WTC11 (cell line): ENCODE measurements at regions not wholly inside any gene's neighbourhood (a gene's known extent, or its start where the extent isn't known, plus 50 kb on each side); places are given as distances from the start of the nearest gene placed in this dataset.

Source experiments
- CREB1 ChIP-seq: sonication (generic); formaldehyde crosslinking; IDR thresholded peaks from 2 replicates; pipeline ENCODE4 v1.8.0; 2023; ENCODE audit warnings: mild to moderate bottlenecking, missing genetic modification reagents
- CTCF ChIP-seq: fragments of 200-600 bp; IDR thresholded peaks from 2 replicates; pipeline ENCODE4 v1.8.0; 2022; ENCODE audit warnings: antibody characterized with exemption
- ESRRA ChIP-seq: sonication (generic); formaldehyde crosslinking; IDR thresholded peaks from 2 replicates; pipeline ENCODE4 v1.8.1; 2022; ENCODE audit warnings: mild to moderate bottlenecking, missing genetic modification reagents, borderline replicate concordance
- FOXK1 ChIP-seq: sonication (generic); formaldehyde crosslinking; IDR thresholded peaks from 2 replicates; pipeline ENCODE4 v1.8.0; 2022; ENCODE audit warnings: mild to moderate bottlenecking, moderate library complexity, missing genetic modification reagents
- MYBL2 ChIP-seq: sonication (generic); formaldehyde crosslinking; IDR thresholded peaks from 2 replicates; pipeline ENCODE4 v1.8.1; 2023; ENCODE audit warnings: mild to moderate bottlenecking, moderate library complexity, missing genetic modification reagents
- TF ChIP-seq, protein P1 (sequence below): sonication (generic); formaldehyde crosslinking; IDR thresholded peaks from 2 replicates; pipeline ENCODE4 v1.8.1; 2022; ENCODE audit warnings: low read depth, missing genetic modification reagents, borderline replicate concordance
- TF ChIP-seq, protein P2 (sequence below): sonication (generic); formaldehyde crosslinking; IDR thresholded peaks from 2 replicates; pipeline ENCODE4 v1.8.1; 2023; ENCODE audit warnings: mild to moderate bottlenecking, missing genetic modification reagents, moderate library complexity
- TF ChIP-seq, protein P3 (sequence below): sonication (generic); formaldehyde crosslinking; IDR thresholded peaks from 2 replicates; pipeline ENCODE4 v1.8.0; 2022; ENCODE audit warnings: mild to moderate bottlenecking, missing genetic modification reagents

DNA sequence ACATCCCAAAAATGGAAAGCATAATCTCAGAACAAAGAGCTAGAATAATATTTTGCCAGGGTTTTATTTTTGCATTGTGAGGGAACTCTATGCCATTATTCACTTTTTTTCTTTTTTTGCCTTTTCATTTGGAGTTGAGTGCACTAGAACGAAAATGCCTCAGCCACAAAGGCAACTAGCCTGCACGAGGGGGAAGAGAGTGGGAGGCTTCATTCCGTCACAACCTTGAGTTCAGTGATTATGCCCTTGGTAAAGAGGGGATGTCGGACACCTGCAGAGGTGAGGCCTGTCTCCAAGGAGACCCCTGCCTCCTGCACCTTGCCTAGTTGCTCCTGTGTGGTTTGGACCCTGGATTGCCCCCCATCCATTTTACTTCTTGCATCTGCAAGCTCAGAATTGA lies 232.7 kb downstream of the TEX36 start:
- TF ChIP-seq CTCF (no peak), FOXK1 (CRISPR knock-in tag) (no peak), ESRRA (no peak), CREB1 (CRISPR knock-in tag) (no peak), MYBL2 (CRISPR knock-in tag) (no peak)
- TF ChIP-seq, protein P1, sequence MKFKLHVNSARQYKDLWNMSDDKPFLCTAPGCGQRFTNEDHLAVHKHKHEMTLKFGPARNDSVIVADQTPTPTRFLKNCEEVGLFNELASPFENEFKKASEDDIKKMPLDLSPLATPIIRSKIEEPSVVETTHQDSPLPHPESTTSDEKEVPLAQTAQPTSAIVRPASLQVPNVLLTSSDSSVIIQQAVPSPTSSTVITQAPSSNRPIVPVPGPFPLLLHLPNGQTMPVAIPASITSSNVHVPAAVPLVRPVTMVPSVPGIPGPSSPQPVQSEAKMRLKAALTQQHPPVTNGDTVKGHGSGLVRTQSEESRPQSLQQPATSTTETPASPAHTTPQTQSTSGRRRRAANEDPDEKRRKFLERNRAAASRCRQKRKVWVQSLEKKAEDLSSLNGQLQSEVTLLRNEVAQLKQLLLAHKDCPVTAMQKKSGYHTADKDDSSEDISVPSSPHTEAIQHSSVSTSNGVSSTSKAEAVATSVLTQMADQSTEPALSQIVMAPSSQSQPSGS, result no peak
- TF ChIP-seq, protein P2, sequence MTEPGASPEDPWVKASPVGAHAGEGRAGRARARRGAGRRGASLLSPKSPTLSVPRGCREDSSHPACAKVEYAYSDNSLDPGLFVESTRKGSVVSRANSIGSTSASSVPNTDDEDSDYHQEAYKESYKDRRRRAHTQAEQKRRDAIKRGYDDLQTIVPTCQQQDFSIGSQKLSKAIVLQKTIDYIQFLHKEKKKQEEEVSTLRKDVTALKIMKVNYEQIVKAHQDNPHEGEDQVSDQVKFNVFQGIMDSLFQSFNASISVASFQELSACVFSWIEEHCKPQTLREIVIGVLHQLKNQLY (CRISPR knock-in tag), result no peak
- TF ChIP-seq, protein P3, sequence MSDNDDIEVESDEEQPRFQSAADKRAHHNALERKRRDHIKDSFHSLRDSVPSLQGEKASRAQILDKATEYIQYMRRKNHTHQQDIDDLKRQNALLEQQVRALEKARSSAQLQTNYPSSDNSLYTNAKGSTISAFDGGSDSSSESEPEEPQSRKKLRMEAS (CRISPR knock-in tag), result no peak
